RWPE1 (cell line): ENCODE measurements at regions not wholly inside any gene's neighbourhood (a gene's known extent, or its start where the extent isn't known, plus 50 kb on each side); places are given as distances from the start of the nearest gene placed in this dataset.
"Not testable (repeated sequence)": the region's sequence is repeated elsewhere in the genome, so short reads cannot be mapped to it uniquely, and the experiment has no call there.

Experiments
- CTCF ChIA-PET: fragments of 350-600 bp; sonication (Branson Sonifier 250); formaldehyde crosslinking; extraction: SDS; loops from one replicate; lab custom pipeline; 2021; lab: Yijun Ruan, JAX
- POLR2A ChIA-PET: fragments of 400-600 bp; formaldehyde crosslinking; extraction: SDS; loops from one replicate; lab custom pipeline; 2020; ENCODE audit warnings: antibody characterized with exemption; ENCODE audit not compliant: low non-redundant PET; lab: Yijun Ruan, JAX
- DNase-seq: peaks from one replicate; pipeline ENCODE4 v3.0.0; 2012; ENCODE audit warnings: low spot score
- H3K27ac ChIP-seq: fragments of 450-650 bp; 2 replicates; pipeline ENCODE4 v1.5.1; 2017
- TF ChIP-seq, protein P1 (sequence below): fragments of 450-650 bp; conservative IDR thresholded peaks from 2 replicates; pipeline ENCODE4 v1.5.1; 2017; ENCODE audit warnings: low read depth, mild to moderate bottlenecking

DNA sequence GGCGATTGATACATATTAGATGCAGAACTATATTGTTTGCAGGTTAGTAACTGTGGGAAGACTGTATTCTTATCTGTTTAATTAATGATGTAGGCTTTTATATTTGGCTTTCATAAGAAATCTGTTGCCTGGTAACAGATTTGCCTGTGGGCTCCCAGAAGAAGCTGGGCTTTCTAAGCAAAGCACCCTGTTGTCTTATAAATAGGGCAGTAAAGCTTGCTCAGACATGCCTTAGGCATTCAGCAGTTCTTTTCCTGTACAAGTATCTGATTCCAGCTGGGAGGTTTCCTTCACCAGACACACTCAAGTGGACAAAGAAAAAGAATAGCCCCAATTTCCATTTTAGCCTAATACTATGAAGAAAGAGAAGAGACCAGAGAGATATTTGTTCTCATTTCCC, 524.0 kb downstream of the LRRIQ3 start:
- no peak overlapping the region for H3K27ac ChIP-seq
- CTCF ChIA-PET: no interaction called here
- TF ChIP-seq, protein P1, sequence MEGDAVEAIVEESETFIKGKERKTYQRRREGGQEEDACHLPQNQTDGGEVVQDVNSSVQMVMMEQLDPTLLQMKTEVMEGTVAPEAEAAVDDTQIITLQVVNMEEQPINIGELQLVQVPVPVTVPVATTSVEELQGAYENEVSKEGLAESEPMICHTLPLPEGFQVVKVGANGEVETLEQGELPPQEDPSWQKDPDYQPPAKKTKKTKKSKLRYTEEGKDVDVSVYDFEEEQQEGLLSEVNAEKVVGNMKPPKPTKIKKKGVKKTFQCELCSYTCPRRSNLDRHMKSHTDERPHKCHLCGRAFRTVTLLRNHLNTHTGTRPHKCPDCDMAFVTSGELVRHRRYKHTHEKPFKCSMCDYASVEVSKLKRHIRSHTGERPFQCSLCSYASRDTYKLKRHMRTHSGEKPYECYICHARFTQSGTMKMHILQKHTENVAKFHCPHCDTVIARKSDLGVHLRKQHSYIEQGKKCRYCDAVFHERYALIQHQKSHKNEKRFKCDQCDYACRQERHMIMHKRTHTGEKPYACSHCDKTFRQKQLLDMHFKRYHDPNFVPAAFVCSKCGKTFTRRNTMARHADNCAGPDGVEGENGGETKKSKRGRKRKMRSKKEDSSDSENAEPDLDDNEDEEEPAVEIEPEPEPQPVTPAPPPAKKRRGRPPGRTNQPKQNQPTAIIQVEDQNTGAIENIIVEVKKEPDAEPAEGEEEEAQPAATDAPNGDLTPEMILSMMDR: no peak
- POLR2A ChIA-PET: no interaction called here
- peak; percentile 13 for DNase-seq

DNA sequence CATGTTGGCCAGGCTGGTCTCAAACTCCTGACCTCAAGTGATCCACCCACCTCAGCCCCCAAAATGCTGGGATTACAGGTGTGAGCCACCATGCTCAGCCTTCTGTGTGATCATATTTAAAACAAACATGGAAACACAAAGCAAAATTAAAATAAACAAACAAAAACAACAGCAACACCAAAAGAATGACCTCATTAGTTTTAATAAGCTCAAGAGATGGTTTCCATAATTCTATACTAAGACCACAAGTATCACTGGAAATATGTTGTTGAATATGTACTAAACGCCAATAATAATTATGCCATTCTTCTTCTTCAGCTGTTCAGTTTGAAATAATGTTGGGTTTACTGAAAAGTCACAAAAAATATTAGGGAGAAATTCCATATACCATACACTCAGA, 526.4 kb downstream of the LRRIQ3 start:
- ChIA-PET CTCF (interaction anchor here (0.6 kb wide), 1 partner anchor 847 kb away, joined by 3 read pairs; no protein-coding TSS in a partner anchor), POLR2A (no interaction called here)
- TF ChIP-seq, protein P1: no peak
- DNase-seq: no peak
- H3K27ac ChIP-seq: no peak overlapping the region

DNA sequence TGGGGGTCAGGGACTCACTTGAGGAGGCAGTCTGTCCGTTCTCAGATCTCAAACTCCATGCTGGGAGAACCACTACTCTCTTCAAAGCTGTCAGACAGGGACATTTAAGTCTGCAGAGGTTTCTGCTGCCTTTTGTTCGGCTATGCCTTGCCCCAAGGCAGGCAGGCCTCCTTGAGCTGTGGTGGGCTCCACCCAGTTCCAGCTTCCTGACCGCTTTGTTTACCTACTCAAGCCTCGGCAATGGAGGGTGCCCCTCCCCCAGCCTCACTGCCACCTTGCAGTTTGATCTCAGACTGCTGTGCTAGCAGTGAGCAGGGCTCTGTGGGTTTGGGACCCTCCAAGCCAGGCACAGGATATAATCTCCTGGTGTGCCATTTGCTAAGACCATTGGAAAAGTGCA, 530.0 kb downstream of the LRRIQ3 start:
- H3K27ac ChIP-seq, CTCF ChIA-PET, POLR2A ChIA-PET: not testable (repeated sequence)

DNA sequence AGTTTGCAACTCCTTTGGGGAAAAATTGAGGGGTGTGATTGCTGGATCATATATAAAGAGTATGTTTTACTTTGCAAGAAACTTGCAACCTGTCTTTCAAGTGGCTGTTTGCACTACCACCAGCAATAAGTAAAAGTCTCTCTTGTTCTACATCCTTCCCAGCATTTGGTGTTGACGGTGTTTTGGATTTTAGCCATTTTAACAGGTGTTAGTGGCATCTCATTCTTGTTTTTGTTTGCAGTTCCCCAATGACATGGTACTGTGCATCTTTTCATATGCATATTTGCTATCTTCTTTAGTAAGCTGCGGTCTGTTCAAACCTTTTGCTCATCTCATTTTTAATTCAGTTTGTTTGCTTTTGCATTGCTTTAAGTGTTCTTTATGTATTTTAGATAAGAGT, 535.5 kb downstream of the LRRIQ3 start:
- CTCF ChIA-PET: no interaction called here
- DNase-seq: no peak
- H3K27ac ChIP-seq: no peak overlapping the region
- TF ChIP-seq, protein P1: no peak
- POLR2A ChIA-PET: no interaction called here

More for the DNA sequence above, 530.0 kb downstream of the LRRIQ3 start:
- DNase-seq: not testable (repeated sequence)

DNA sequence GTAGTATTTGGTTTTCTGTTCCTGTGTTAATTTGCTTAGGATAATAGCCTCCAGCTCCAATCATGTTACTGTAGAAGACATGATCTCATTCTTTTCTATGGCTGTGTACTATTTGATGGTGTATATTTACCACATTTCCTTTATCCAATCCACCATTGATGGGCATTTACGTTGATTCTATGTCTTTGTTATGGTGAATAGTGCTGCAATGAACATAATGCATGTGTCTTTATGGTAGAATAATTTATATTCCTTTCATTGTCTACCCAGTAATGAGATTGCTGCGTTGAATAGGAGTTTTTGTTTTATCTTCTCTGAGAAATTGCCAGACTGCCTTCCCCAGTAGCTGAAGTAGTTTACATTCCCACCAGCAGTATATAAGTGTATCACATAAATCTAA, 538.8 kb downstream of the LRRIQ3 start:
- H3K27ac ChIP-seq: no peak overlapping the region
- POLR2A ChIA-PET: no interaction called here
- DNase-seq: no peak
- CTCF ChIA-PET: no interaction called here
- TF ChIP-seq, protein P1: no peak

DNA sequence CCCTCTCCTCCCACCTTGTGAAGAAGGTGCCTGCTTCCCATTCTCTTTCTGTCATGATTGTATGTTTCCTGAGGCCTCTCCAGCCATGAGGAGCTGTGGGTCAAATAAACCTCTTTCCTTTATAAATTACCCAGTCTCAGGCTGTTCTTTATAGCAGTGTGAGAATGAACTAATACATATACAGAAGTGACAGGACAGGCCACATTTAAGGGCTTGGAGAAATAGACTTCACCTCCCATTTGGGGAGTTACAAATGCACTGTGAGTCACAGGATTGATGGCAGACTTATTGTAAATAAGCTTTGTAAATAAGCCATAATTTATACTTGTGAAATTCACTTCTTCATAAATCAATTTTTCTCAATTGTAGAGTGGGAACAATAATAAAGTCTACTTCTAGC, 543.3 kb downstream of the LRRIQ3 start:
- no peak overlapping the region for H3K27ac ChIP-seq
- ChIA-PET CTCF (no interaction called here), POLR2A (no interaction called here)
- TF ChIP-seq, protein P1: no peak
- DNase-seq: no peak

DNA sequence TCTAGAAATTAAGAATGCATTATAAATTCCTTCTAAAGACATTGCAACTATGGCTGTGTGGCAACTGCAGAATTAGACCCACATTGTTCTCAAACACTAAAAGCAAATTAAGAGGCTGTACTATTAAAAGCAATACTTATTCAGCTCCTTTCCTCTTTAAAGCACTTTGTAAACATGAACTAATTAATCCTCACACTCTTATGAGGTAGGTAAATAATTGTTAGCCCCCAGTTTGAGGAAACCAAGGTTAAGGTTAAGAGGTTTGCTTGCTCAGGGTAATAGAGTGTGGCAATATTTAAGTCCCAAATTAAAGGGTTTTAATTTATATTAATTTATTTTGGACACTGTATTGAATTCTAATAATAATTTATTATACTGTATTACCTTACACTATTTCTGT, 553.8 kb downstream of the LRRIQ3 start:
- no peak for DNase-seq
- TF ChIP-seq, protein P1: no peak
- POLR2A ChIA-PET: no interaction called here
- CTCF ChIA-PET: no interaction called here
- no peak overlapping the region for H3K27ac ChIP-seq
